Colonic mucosa (tissue), 4 donors: ENCODE measurements at regions not wholly inside any gene's neighbourhood (a gene's known extent, or its start where the extent isn't known, plus 50 kb on each side); places are given as distances from the start of the nearest gene placed in this dataset.

ENCODE experiments used
- DNase-seq: peaks from one replicate; pipeline ENCODE4 v3.0.0-alpha.2; 2020
- H3K27ac ChIP-seq: fragments of 200-600 bp; one replicate; pipeline ENCODE4 v1.8.0; 2021
- H3K27me3 ChIP-seq: fragments of 200-600 bp; one replicate; pipeline ENCODE4 v1.8.0; 2021
- H3K36me3 ChIP-seq: fragments of 200-600 bp; one replicate; pipeline ENCODE4 v1.8.0; 2021
- H3K4me1 ChIP-seq: fragments of 200-600 bp; one replicate; pipeline ENCODE4 v1.8.0; 2021; ENCODE audit warnings: mild to moderate bottlenecking
- H3K4me3 ChIP-seq: fragments of 200-600 bp; one replicate; pipeline ENCODE4 v1.8.0; 2021
- H3K9ac ChIP-seq, 2 donors: one replicate each; pipeline ENCODE4 v1.7.0; 2013; ENCODE audit warnings: control low read depth in 2 of 2, low read depth in 2 of 2, low read length in 2 of 2
- H3K9me3 ChIP-seq: fragments of 200-600 bp; one replicate; pipeline ENCODE4 v1.8.0; 2021
- intact Hi-C: fragments of 100-400 bp; cut with DNase I; formaldehyde crosslinking; loops from one replicate; pipeline ENCODE4 v1.14.1; 2022
- TF ChIP-seq, protein P1 (sequence below): fragments of 200-600 bp; IDR thresholded peaks from one replicate; pipeline ENCODE4 v1.8.0; 2022; ENCODE audit warnings: antibody characterized with exemption, mild to moderate bottlenecking
- donor health status: healthy.
- donor health status: DM: no; HTN: no; CAD: no.
- donor health status: DM: no; HTN: no; CAD: no.

DNA sequence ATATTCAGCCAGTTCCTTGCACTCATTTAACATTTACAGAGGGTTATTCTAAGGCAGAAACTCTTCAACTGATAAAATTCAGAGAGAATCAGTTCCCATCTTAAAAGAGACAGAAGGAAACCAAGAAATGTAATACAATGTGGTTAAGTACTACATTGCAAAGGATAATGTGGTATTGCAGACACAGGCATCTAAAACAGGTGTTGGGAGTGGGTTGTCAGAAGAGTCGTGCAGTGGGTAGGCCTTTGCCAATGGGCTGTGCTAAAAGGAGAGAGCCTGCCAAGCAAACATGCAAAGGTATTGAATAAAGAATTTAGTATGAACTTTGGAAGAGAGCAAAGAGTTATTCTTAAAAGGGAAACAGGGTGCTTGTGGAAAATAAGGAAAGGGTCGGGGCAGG is 1044.4 kb upstream of the DIAPH2 start:
- Histone ChIP-seq H3K4me3 (no peak overlapping the region), H3K9me3 (no peaks in the 10 kb centered on the region), H3K27me3 (no peaks in the 10 kb centered on the region), H3K9ac (no peak overlapping the region), H3K36me3 (no peaks in the 10 kb centered on the region), H3K4me1 (no peaks in the 10 kb centered on the region), H3K27ac (no peak overlapping the region)
- DNase-seq: no peak
- TF ChIP-seq, protein P1, sequence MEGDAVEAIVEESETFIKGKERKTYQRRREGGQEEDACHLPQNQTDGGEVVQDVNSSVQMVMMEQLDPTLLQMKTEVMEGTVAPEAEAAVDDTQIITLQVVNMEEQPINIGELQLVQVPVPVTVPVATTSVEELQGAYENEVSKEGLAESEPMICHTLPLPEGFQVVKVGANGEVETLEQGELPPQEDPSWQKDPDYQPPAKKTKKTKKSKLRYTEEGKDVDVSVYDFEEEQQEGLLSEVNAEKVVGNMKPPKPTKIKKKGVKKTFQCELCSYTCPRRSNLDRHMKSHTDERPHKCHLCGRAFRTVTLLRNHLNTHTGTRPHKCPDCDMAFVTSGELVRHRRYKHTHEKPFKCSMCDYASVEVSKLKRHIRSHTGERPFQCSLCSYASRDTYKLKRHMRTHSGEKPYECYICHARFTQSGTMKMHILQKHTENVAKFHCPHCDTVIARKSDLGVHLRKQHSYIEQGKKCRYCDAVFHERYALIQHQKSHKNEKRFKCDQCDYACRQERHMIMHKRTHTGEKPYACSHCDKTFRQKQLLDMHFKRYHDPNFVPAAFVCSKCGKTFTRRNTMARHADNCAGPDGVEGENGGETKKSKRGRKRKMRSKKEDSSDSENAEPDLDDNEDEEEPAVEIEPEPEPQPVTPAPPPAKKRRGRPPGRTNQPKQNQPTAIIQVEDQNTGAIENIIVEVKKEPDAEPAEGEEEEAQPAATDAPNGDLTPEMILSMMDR: no peak
- intact Hi-C loops: no loop called here

DNA sequence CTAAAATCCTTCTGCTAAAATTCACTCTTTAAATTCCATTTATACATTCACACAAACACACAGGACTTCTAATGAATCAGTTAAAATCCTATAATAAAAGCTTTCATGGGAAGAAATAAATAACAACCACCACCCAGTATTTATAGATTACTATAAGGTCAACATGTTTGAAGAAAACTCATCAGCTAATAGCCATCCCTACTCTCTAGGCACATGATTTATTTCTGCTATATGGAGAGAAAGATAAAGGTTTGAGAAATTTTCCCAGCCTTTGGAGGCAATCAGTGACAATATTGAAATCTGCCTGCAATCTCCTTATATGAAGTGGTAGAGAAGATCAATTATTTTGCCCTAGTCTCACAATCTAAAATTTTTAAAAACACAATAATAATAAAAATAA is 1038.9 kb upstream of the DIAPH2 start:
- H3K4me1 ChIP-seq: no peaks in the 10 kb centered on the region
- TF ChIP-seq, protein P1: no peak
- intact Hi-C loops: no loop called here
- no peak overlapping the region for H3K27ac ChIP-seq
- no peak for DNase-seq
- no peaks in the 10 kb centered on the region for H3K9me3 ChIP-seq
- H3K36me3 ChIP-seq: no peaks in the 10 kb centered on the region
- H3K27me3 ChIP-seq: no peaks in the 10 kb centered on the region
- H3K4me3 ChIP-seq: no peak overlapping the region
- H3K9ac ChIP-seq: no peak overlapping the region

DNA sequence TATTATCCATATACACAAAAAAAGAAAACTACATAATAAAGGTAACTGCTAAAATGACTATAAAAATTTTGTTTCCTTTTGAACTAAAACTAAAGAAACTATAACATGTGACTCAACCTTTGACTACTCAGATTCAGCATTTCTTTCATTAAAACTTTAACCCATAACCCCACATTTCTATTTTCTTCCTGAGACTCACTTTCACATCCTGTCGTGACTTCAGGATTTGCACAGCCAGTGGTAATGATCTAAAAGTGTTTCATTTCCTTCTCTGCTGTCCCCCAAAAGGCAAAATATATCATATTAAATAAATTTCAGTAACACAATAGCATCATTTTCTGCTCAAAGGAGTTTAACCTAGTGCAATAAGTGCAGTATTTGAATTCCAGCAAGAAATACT is 1022.4 kb upstream of the DIAPH2 start:
- Histone ChIP-seq H3K4me1 (no peaks in the 10 kb centered on the region), H3K9me3 (no peaks in the 10 kb centered on the region), H3K4me3 (no peak overlapping the region), H3K9ac (no peak overlapping the region), H3K27ac (no peak overlapping the region), H3K36me3 (no peaks in the 10 kb centered on the region), H3K27me3 (no peaks in the 10 kb centered on the region)
- no peak for DNase-seq
- intact Hi-C loops: no loop called here
- TF ChIP-seq, protein P1: no peak

DNA sequence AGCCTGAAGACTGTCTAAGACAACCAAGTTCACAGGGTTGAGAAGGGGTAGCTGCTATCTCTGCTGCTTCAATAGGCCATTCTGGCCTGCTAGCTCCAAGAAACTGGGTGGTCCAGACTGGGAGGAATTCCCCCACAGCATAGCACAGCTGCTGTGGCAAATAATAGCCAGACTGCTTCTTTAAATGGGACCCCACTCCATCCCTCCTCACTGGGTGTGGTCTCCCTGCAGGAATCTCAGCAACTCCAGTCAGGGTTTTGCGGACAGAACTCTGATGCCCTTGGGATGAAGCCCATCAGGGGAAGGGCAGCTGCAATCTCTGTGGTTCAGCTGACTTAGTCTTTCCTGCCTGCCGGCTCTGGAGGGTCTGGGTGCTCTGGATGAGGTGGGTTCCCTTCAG is 1018.6 kb upstream of the DIAPH2 start:
- Histone ChIP-seq H3K4me1 (no peaks in the 10 kb centered on the region), H3K27ac (no peak overlapping the region), H3K9me3 (no peaks in the 10 kb centered on the region), H3K27me3 (no peaks in the 10 kb centered on the region), H3K4me3 (no peak overlapping the region), H3K36me3 (no peaks in the 10 kb centered on the region), H3K9ac (no peak overlapping the region)
- DNase-seq: no peak
- intact Hi-C loops: no loop called here
- TF ChIP-seq, protein P1: no peak

DNA sequence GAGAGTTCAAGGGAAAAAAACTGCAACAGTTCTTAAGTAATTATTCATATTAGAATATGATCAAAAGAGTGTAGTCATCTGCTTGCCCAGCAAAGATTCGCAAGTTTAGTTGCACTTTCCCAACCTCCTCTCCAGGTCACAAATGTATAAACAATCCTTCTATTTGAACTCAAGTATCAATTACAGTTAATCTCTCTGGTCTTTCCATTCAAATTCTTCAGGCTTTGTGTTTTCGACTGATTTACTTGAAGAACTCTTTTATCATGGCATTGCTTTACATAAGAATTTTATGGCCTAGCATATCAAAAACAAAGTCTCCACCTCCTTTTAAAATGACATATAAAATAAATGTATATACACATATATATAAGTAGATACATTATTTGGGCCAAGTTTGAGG is 1009.6 kb upstream of the DIAPH2 start:
- intact Hi-C loops: no loop called here
- Histone ChIP-seq H3K27ac (no peak overlapping the region), H3K9me3 (no peaks in the 10 kb centered on the region), H3K27me3 (no peaks in the 10 kb centered on the region), H3K4me3 (no peak overlapping the region), H3K36me3 (no peaks in the 10 kb centered on the region), H3K9ac (no peak overlapping the region), H3K4me1 (no peaks in the 10 kb centered on the region)
- TF ChIP-seq, protein P1: no peak
- DNase-seq: no peak

DNA sequence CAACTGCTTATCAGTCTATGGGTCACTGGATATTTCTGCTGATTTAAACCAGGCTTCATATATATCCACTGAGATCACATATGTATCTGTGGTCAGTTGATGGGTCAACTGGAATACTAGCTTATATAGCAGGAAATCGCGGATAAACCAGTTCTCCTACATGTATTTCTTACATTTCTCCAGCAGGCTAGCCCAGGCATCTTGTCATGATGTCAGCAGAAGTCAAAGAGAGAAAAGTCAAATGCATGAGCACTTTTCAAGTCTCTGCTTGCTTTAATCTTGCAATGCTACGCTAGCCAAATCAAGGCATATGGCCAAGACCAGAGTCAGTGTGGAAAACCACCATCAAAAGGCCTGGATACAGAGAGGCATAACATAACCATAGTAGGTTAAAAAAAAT is 1008.8 kb upstream of the DIAPH2 start:
- no peak for DNase-seq
- Histone ChIP-seq H3K4me3 (no peak overlapping the region), H3K9me3 (no peaks in the 10 kb centered on the region), H3K36me3 (no peaks in the 10 kb centered on the region), H3K9ac (no peak overlapping the region), H3K4me1 (no peaks in the 10 kb centered on the region), H3K27ac (no peak overlapping the region), H3K27me3 (no peaks in the 10 kb centered on the region)
- TF ChIP-seq, protein P1: no peak
- intact Hi-C loops: no loop called here
